ENCODE measurements at regions not wholly inside any gene's neighbourhood (a gene's known extent, or its start where the extent isn't known, plus 50 kb on each side); places are given as distances from the start of the nearest gene placed in this dataset.

- TF ChIP-seq, protein P1, sequence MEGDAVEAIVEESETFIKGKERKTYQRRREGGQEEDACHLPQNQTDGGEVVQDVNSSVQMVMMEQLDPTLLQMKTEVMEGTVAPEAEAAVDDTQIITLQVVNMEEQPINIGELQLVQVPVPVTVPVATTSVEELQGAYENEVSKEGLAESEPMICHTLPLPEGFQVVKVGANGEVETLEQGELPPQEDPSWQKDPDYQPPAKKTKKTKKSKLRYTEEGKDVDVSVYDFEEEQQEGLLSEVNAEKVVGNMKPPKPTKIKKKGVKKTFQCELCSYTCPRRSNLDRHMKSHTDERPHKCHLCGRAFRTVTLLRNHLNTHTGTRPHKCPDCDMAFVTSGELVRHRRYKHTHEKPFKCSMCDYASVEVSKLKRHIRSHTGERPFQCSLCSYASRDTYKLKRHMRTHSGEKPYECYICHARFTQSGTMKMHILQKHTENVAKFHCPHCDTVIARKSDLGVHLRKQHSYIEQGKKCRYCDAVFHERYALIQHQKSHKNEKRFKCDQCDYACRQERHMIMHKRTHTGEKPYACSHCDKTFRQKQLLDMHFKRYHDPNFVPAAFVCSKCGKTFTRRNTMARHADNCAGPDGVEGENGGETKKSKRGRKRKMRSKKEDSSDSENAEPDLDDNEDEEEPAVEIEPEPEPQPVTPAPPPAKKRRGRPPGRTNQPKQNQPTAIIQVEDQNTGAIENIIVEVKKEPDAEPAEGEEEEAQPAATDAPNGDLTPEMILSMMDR (conservative IDR thresholded peaks at IDR 0.05), result no peak
These were observed 66.5 kb upstream of the CAMK1G start for GRCh38 chr1:209516771-209517680.

GRCh38 chr1:209517681-209518050 is 65.8 kb upstream of the CAMK1G start:
- no peak overlapping the region for H3K27ac ChIP-seq
- TF ChIP-seq, protein P1 (conservative IDR thresholded peaks at IDR 0.05), result no peak

More at GRCh38 chr1:209516771-209517680, 66.5 kb upstream of the CAMK1G start:
- no peak overlapping the region for H3K27ac ChIP-seq

DNA sequence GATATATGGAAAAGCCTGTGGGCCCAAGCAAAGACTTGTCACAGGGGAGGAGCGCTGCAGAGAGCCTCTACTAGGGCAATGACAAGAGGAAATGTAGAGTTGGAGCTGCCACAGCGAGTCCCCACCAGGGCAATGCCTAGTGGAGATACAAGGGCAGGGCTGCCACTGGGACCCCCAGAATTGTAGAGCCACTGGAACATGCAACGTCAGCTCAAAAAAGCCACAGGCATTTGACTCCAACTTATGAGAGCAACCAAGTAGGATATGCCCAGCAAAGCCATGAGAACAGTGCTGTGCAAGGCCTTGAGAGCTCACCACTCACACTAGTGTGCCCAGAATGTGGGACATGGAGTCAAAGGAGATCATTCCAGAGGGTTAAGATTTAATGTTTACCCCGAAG is 63.7 kb upstream of the CAMK1G start:
- TF ChIP-seq, protein P1 (conservative IDR thresholded peaks at IDR 0.05), result no peak
- no peak overlapping the region for H3K27ac ChIP-seq

- TF ChIP-seq, protein P1 (conservative IDR thresholded peaks at IDR 0.05), result no peak
- no peak overlapping the region for H3K27ac ChIP-seq
These were observed 60.7 kb upstream of the CAMK1G start for GRCh38 chr1:209522826-209523225.

DNA sequence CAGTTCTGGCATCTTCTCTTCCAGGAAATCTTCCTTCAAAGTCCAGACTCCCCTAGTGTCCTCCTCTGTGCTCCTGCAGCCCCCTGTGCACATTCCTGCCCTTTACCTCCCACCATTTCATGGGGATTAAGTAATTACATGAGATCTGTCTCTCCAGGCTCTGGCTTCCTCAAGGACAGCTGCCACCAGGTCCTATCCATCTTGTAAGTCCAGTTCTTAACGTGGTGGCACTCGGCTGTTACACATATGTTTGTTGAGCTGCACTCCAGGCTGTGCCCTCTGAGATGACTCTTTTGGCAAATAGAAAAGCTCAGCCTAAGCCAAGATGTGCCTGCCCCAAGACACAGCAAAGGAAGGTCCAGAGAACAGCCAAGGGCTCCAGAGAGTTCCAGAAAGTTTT is 57.4 kb upstream of the CAMK1G start:
- TF ChIP-seq, protein P1 (conservative IDR thresholded peaks at IDR 0.05), result no peak
- H3K27ac ChIP-seq, result peak overlapping the region; percentile 80

DNA sequence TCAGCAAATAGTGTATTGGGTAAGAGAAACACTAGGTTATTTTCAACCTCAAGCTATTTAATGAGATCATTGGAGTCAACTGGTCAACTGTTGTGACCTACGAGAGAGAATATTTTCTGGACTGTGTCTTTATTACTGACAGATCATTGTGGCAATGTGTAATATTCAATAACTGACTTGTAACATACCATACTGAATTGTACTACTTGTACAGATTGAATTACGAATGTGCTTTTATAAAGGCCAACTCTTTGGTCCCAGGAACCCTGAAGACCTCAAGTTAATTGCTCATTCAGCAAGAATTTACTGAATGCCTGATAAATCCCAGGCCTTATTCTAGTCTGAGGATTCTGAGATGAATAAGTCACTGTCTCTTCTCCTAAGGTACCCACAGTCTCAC is 56.1 kb upstream of the CAMK1G start:
- H3K27ac ChIP-seq, result peak overlapping the region; percentile 80
- TF ChIP-seq, protein P1 (conservative IDR thresholded peaks at IDR 0.05), result no peak

DNA sequence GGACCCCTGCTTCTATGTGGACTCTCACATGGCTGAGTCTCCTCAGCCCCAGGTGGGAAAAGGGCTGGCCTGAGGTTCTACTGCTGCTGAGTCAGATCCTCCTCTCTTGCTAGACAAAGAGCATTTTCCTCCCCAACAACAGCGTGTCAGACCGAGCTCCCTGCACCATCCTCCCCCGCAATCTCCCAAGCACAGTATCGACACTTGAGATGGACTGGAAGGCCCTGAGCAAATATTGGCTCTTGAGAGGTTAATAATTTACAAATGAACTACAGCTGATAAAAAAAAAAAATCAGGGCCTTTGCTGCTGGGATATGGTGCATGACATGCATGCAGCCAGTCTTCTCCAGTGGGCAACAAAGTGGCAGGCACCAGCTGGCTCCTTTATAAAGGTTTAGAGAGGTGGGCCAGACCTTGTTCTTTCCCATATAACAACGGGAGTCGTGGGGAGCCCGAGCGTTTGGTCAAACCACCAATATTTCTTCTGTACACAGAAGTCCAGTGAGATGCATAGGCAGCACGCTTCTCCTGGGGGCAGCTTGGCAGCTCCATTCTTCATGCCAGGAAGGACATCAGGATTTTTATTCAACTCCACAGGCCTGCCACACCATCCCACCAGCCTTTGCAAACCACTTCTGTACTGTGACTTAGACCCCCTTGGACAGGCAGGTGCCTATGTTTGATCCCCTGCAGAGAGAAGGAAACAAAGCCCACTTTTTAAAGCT is 55.4 kb upstream of the CAMK1G start:
- peak overlapping the region; percentile 80 for H3K27ac ChIP-seq

More for the DNA sequence above, 55.4 kb upstream of the CAMK1G start:
- TF ChIP-seq, protein P1 (conservative IDR thresholded peaks at IDR 0.05), result no peak
